ENCODE measurements at regions not wholly inside any gene's neighbourhood (a gene's known extent, or its start where the extent isn't known, plus 50 kb on each side); places are given as distances from the start of the nearest gene placed in this dataset.

GRCh38 chr5:145242551-145242950 lies 592.6 kb downstream of the PRELID2 start:
- FAIRE-seq, result no peak

GRCh38 chr5:145237843-145238242 lies 597.3 kb downstream of the PRELID2 start:
- no peak for FAIRE-seq

GRCh38 chr5:145236983-145237382 lies 598.2 kb downstream of the PRELID2 start:
- FAIRE-seq, result no peak

- FAIRE-seq, result no peak
These were observed 599.0 kb downstream of the PRELID2 start for GRCh38 chr5:145236127-145236526.

- no peak for FAIRE-seq
These were observed 601.7 kb downstream of the PRELID2 start for GRCh38 chr5:145233461-145233860.

- no peak for FAIRE-seq
These were observed 604.4 kb downstream of the PRELID2 start for GRCh38 chr5:145230781-145231180.

GRCh38 chr5:145228564-145228963 lies 606.6 kb downstream of the PRELID2 start:
- no peak for FAIRE-seq

- FAIRE-seq, result no peak
These were observed 607.3 kb downstream of the PRELID2 start for GRCh38 chr5:145227881-145228280.

- no peak for FAIRE-seq
These were observed 608.4 kb downstream of the PRELID2 start for GRCh38 chr5:145226726-145227125.

- no peak for FAIRE-seq
These were observed 609.6 kb downstream of the PRELID2 start for GRCh38 chr5:145225529-145225928.

GRCh38 chr5:145223582-145223981 lies 611.6 kb downstream of the PRELID2 start:
- no peak for FAIRE-seq

- no peak for FAIRE-seq
These were observed 612.5 kb downstream of the PRELID2 start for GRCh38 chr5:145222622-145223021.

GRCh38 chr5:145221416-145221815 lies 613.7 kb downstream of the PRELID2 start:
- FAIRE-seq, result no peak

- FAIRE-seq, result no peak
These were observed 614.7 kb downstream of the PRELID2 start for GRCh38 chr5:145220481-145220880.

- FAIRE-seq, result no peak
These were observed 616.2 kb downstream of the PRELID2 start for GRCh38 chr5:145218982-145219381.

- no peak for FAIRE-seq
These were observed 617.1 kb downstream of the PRELID2 start for GRCh38 chr5:145218019-145218418.

GRCh38 chr5:145210020-145210419 lies 625.1 kb downstream of the PRELID2 start:
- no peak for FAIRE-seq

- no peak for FAIRE-seq
These were observed 629.6 kb downstream of the PRELID2 start for GRCh38 chr5:145205546-145205945.

GRCh38 chr5:145204743-145205142 lies 630.4 kb downstream of the PRELID2 start:
- FAIRE-seq, result no peak

GRCh38 chr5:145203193-145203592 lies 631.9 kb downstream of the PRELID2 start:
- FAIRE-seq, result no peak

GRCh38 chr5:145198525-145199260 lies 636.4 kb downstream of the PRELID2 start:
- no peak for FAIRE-seq

GRCh38 chr5:145189746-145190145 lies 645.4 kb downstream of the PRELID2 start:
- FAIRE-seq, result no peak

- FAIRE-seq, result no peak
These were observed 654.8 kb downstream of the PRELID2 start for GRCh38 chr5:145180371-145180770.

GRCh38 chr5:145178641-145179523 lies 656.3 kb downstream of the PRELID2 start:
- no peak for FAIRE-seq
